ENCODE measurements at regions not wholly inside any gene's neighbourhood (a gene's known extent, or its start where the extent isn't known, plus 50 kb on each side); places are given as distances from the start of the nearest gene placed in this dataset.

GRCh38 chr2:215791481-215791937 is 221.8 kb downstream of the MREG start:
- H3K9ac ChIP-seq (ENCODE audit: low read depth, low read length, poor library complexity, severe bottlenecking) = no peak overlapping the region
- no peaks in the 10 kb centered on the region for H3K9me2 ChIP-seq (replicated peaks; ENCODE audit: low read depth, low read length)
- H3K27me3 ChIP-seq (ENCODE audit: insufficient read depth, low read length, poor library complexity, severe bottlenecking) = no peaks in the 10 kb centered on the region
- H3K9me3 ChIP-seq (ENCODE audit: insufficient read depth, low read depth, low read length) = no peaks in the 10 kb centered on the region
- no peak overlapping the region for H3K4me2 ChIP-seq (ENCODE audit: low read depth, low read length, poor library complexity, severe bottlenecking)
- H3K79me2 ChIP-seq (ENCODE audit: insufficient read depth, low read length) = no peaks in the 10 kb centered on the region
- H3K4me3 ChIP-seq (ENCODE audit: low read length, poor library complexity, severe bottlenecking) = no peak overlapping the region
- no peak overlapping the region for H2AFZ ChIP-seq (ENCODE audit: low read length)
- H3F3A ChIP-seq (ENCODE audit: low read depth) = no peaks in the 10 kb centered on the region
- no peaks in the 10 kb centered on the region for H4K20me1 ChIP-seq (ENCODE audit: insufficient read depth, low read length, poor library complexity, severe bottlenecking)
- no peaks in the 10 kb centered on the region for H3K4me1 ChIP-seq (ENCODE audit: insufficient read depth, low read length, poor library complexity, severe bottlenecking)
- no peaks in the 10 kb centered on the region for H3K36me3 ChIP-seq (ENCODE audit: insufficient read depth, low read length)
- no peak for TF ChIP-seq EZH2phosphoT487 (IDR thresholded peaks at IDR 0.05; ENCODE audit: borderline replicate concordance)
- TF ChIP-seq CTCF (conservative IDR thresholded peaks at IDR 0.05; ENCODE audit: low read length) = no peak

GRCh38 chr2:215790523-215791421 is 222.6 kb downstream of the MREG start:
- no peaks in the 10 kb centered on the region for H3K79me2 ChIP-seq (ENCODE audit: insufficient read depth, low read length)
- H3K9ac ChIP-seq (ENCODE audit: low read depth, low read length, poor library complexity, severe bottlenecking) = no peak overlapping the region

DNA sequence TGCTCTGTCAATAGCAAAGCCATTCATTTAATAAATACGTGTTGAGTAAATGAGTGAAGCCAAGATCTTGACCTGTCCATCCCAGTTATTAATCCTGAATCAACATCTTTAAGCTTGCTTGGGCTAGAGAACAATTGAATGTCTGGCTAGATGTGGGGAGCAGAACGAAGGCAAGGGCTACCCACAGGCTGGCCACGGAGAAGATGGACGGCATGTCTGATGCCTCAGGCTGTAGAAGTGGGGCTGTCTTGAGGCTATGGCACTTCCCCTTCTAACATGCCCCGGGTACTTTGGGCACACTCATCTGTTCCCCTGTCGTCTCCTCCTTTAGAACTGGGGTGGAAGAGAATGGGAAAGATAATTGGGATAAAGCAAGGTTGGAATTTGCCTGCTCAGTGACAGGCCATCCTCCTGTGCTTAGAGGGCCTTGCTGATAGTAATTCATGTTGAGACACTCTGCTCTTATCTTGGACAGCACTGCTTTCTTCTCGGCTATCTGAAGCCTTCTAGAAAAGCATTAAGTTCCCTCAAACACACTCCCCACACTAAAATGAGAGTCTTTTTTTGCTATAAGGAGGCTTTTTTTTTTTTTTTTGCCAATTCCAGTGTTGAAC is 225.7 kb downstream of the MREG start:
- no peak overlapping the region for H3K4me3 ChIP-seq (ENCODE audit: low read length, poor library complexity, severe bottlenecking)
- H3K9me3 ChIP-seq (ENCODE audit: insufficient read depth, low read depth, low read length) = no peaks in the 10 kb centered on the region
- H3K36me3 ChIP-seq (ENCODE audit: insufficient read depth, low read length) = no peaks in the 10 kb centered on the region
- TF ChIP-seq EZH2phosphoT487 (IDR thresholded peaks at IDR 0.05; ENCODE audit: borderline replicate concordance) (no peak), CTCF (conservative IDR thresholded peaks at IDR 0.05; ENCODE audit: low read length) (no peak)
- no peaks in the 10 kb centered on the region for H3F3A ChIP-seq (ENCODE audit: low read depth)
- H3K79me2 ChIP-seq (ENCODE audit: insufficient read depth, low read length) = no peaks in the 10 kb centered on the region
- H3K4me1 ChIP-seq (ENCODE audit: insufficient read depth, low read length, poor library complexity, severe bottlenecking) = no peaks in the 10 kb centered on the region
- no peak overlapping the region for H3K4me2 ChIP-seq (ENCODE audit: low read depth, low read length, poor library complexity, severe bottlenecking)
- no peak overlapping the region for H3K9ac ChIP-seq (ENCODE audit: low read depth, low read length, poor library complexity, severe bottlenecking)
- no peaks in the 10 kb centered on the region for H4K20me1 ChIP-seq (ENCODE audit: insufficient read depth, low read length, poor library complexity, severe bottlenecking)
- H3K27me3 ChIP-seq (ENCODE audit: insufficient read depth, low read length, poor library complexity, severe bottlenecking) = no peaks in the 10 kb centered on the region
- no peaks in the 10 kb centered on the region for H3K9me2 ChIP-seq (replicated peaks; ENCODE audit: low read depth, low read length)
- no peak overlapping the region for H2AFZ ChIP-seq (ENCODE audit: low read length)

More at GRCh38 chr2:215790523-215791421, 222.6 kb downstream of the MREG start:
- Histone ChIP-seq H3K9me3 (ENCODE audit: insufficient read depth, low read depth, low read length) (no peaks in the 10 kb centered on the region), H3F3A (ENCODE audit: low read depth) (no peaks in the 10 kb centered on the region), H3K4me3 (ENCODE audit: low read length, poor library complexity, severe bottlenecking) (no peak overlapping the region), H3K4me2 (ENCODE audit: low read depth, low read length, poor library complexity, severe bottlenecking) (no peak overlapping the region), H3K36me3 (ENCODE audit: insufficient read depth, low read length) (no peaks in the 10 kb centered on the region), H3K4me1 (ENCODE audit: insufficient read depth, low read length, poor library complexity, severe bottlenecking) (no peaks in the 10 kb centered on the region), H3K9me2 (replicated peaks; ENCODE audit: low read depth, low read length) (no peaks in the 10 kb centered on the region), H2AFZ (ENCODE audit: low read length) (no peak overlapping the region), H3K27me3 (ENCODE audit: insufficient read depth, low read length, poor library complexity, severe bottlenecking) (no peaks in the 10 kb centered on the region), H4K20me1 (ENCODE audit: insufficient read depth, low read length, poor library complexity, severe bottlenecking) (no peaks in the 10 kb centered on the region)
- no peak for TF ChIP-seq CTCF (conservative IDR thresholded peaks at IDR 0.05; ENCODE audit: low read length)
- no peak for TF ChIP-seq EZH2phosphoT487 (IDR thresholded peaks at IDR 0.05; ENCODE audit: borderline replicate concordance)
